H9 (cell line): ENCODE measurements at regions not wholly inside any gene's neighbourhood (a gene's known extent, or its start where the extent isn't known, plus 50 kb on each side); places are given as distances from the start of the nearest gene placed in this dataset.

Source experiments
- DNase-seq: peaks from one replicate; pipeline ENCODE4 v3.0.0-alpha.2; 2017
- H2AFZ ChIP-seq: one replicate; pipeline ENCODE4 v1.6.1; 2013; ENCODE audit warnings: mild to moderate bottlenecking, low read length, control low read depth, moderate library complexity
- H2AK5ac ChIP-seq: 2 replicates; pipeline ENCODE4 v1.6.1; 2013; ENCODE audit warnings: low read length, control low read depth, mixed read lengths; ENCODE audit not compliant: insufficient read length
- H2BK120ac ChIP-seq: one replicate; pipeline ENCODE4 v1.6.1; 2013; ENCODE audit warnings: low read depth, mild to moderate bottlenecking, low read length, control low read depth, inconsistent platforms; ENCODE audit not compliant: poor library complexity, severe bottlenecking
- H2BK12ac ChIP-seq: 2 replicates; pipeline ENCODE4 v1.6.1; 2013; ENCODE audit warnings: low read length, control low read depth, mixed read lengths, low read depth; ENCODE audit not compliant: insufficient read length
- H2BK15ac ChIP-seq: 2 replicates; pipeline ENCODE4 v1.6.1; 2013; ENCODE audit warnings: low read depth, low read length, control low read depth
- H2BK20ac ChIP-seq: one replicate; pipeline ENCODE4 v1.6.1; 2013; ENCODE audit warnings: low read depth, mild to moderate bottlenecking, low read length, control low read depth, inconsistent platforms; ENCODE audit not compliant: poor library complexity, severe bottlenecking
- H2BK5ac ChIP-seq: 2 replicates; pipeline ENCODE4 v1.6.1; 2013; ENCODE audit warnings: low read length, control low read depth, mixed read lengths; ENCODE audit not compliant: insufficient read length
- H3K14ac ChIP-seq: 2 replicates; pipeline ENCODE4 v1.6.1; 2013; ENCODE audit warnings: low read length, control low read depth; ENCODE audit not compliant: insufficient read depth
- H3K18ac ChIP-seq: 2 replicates; pipeline ENCODE4 v1.6.1; 2013; ENCODE audit warnings: low read depth, mild to moderate bottlenecking, mixed read lengths, low read length, control low read depth; ENCODE audit not compliant: insufficient read length
- H3K23ac ChIP-seq: 2 replicates; pipeline ENCODE4 v1.6.1; 2013; ENCODE audit warnings: low read length, control low read depth, mixed read lengths, low read depth; ENCODE audit not compliant: insufficient read length
- H3K23me2 ChIP-seq: 2 replicates; pipeline ENCODE4 v1.6.1; 2013; ENCODE audit warnings: low read depth, mild to moderate bottlenecking, mixed read lengths, low read length, control low read depth; ENCODE audit not compliant: insufficient read length, poor library complexity, severe bottlenecking
- H3K27ac ChIP-seq: 2 replicates; pipeline ENCODE4 v1.5.1; 2013; ENCODE audit warnings: low read length, control low read depth, mixed read lengths, low read depth; ENCODE audit not compliant: insufficient read length
- H3K27me3 ChIP-seq: 2 replicates; pipeline ENCODE4 v1.6.1; 2013; ENCODE audit warnings: low read length, control low read depth, inconsistent platforms; ENCODE audit not compliant: insufficient read depth
- H3K4ac ChIP-seq: 2 replicates; pipeline ENCODE4 v1.6.1; 2013; ENCODE audit warnings: low read depth, mild to moderate bottlenecking, control low read depth, inconsistent platforms, low read length, moderate library complexity
- H3K4me1 ChIP-seq: 2 replicates; pipeline ENCODE4 v1.6.1; 2013; ENCODE audit warnings: low read length, control low read depth, inconsistent platforms; ENCODE audit not compliant: insufficient read depth
- H3K4me2 ChIP-seq: 2 replicates; pipeline ENCODE4 v1.6.1; 2013; ENCODE audit warnings: low read length, control low read depth, mixed read lengths; ENCODE audit not compliant: insufficient read length, insufficient read depth
- H3K56ac ChIP-seq: 2 replicates; pipeline ENCODE4 v1.6.1; 2013; ENCODE audit warnings: low read depth, mild to moderate bottlenecking, mixed read lengths, low read length, control low read depth; ENCODE audit not compliant: insufficient read length
- H3K79me1 ChIP-seq: 2 replicates; pipeline ENCODE4 v1.6.1; 2013; ENCODE audit warnings: low read depth, mild to moderate bottlenecking, moderate library complexity, low read length, control low read depth, inconsistent platforms; ENCODE audit not compliant: insufficient read depth, poor library complexity, severe bottlenecking
- H3K79me2 ChIP-seq: 2 replicates; pipeline ENCODE4 v1.6.1; 2013; ENCODE audit warnings: low read length, control low read depth, inconsistent platforms; ENCODE audit not compliant: insufficient read depth
- H3K9ac ChIP-seq: 2 replicates; pipeline ENCODE4 v1.6.1; 2013; ENCODE audit warnings: low read length, control low read depth, mixed read lengths; ENCODE audit not compliant: insufficient read length; ENCODE audit errors: extremely low read depth
- H3K9me3 ChIP-seq: one replicate; pipeline ENCODE4 v1.6.1; 2013; ENCODE audit warnings: low read depth, low read length, inconsistent platforms; ENCODE audit not compliant: control insufficient read depth
- H3T11ph ChIP-seq: one replicate; pipeline ENCODE4 v1.6.1; 2013; ENCODE audit warnings: mild to moderate bottlenecking, low read length, control low read depth, inconsistent platforms
- H4K20me1 ChIP-seq: one replicate; pipeline ENCODE4 v1.6.1; 2013; ENCODE audit not compliant: control insufficient read depth, insufficient read length, insufficient read depth
- H4K5ac ChIP-seq: 2 replicates; pipeline ENCODE4 v1.6.1; 2013; ENCODE audit warnings: low read depth, mild to moderate bottlenecking, mixed read lengths, low read length, control low read depth; ENCODE audit not compliant: insufficient read length
- H4K8ac ChIP-seq: replicated peaks from 2 replicates; pipeline ENCODE4 v1.6.1; 2013; ENCODE audit warnings: low read length, control low read depth, mixed read lengths, low read depth; ENCODE audit not compliant: insufficient read length
- H4K91ac ChIP-seq: 2 replicates; pipeline ENCODE4 v1.6.1; 2013; ENCODE audit warnings: low read depth, mild to moderate bottlenecking, moderate library complexity, mixed read lengths, low read length, control low read depth; ENCODE audit not compliant: insufficient read length
- H3K27ac Mint-ChIP-seq, 3 experiments: 2 replicates in 2 of 3; 3 replicates in 1 of 3; pipeline ENCODE4 v1.8.0; 2020 to 2021; ENCODE audit warnings: mixed read lengths in 3 of 3, mild to moderate bottlenecking in 1 of 3, moderate library complexity in 1 of 3
- H3K27me3 Mint-ChIP-seq: 2 replicates; pipeline ENCODE4 v1.8.0; 2021; ENCODE audit warnings: low read depth, mild to moderate bottlenecking, moderate library complexity, mixed read lengths
- H3K36me3 Mint-ChIP-seq, 3 experiments: 2 replicates in 2 of 3; 3 replicates in 1 of 3; pipeline ENCODE4 v1.8.0; 2020 to 2021; ENCODE audit warnings: low read depth in 3 of 3, mixed read lengths in 3 of 3; ENCODE audit not compliant: insufficient read depth in 1 of 3
- H3K4me1 Mint-ChIP-seq, 2 experiments: 2 replicates each; pipeline ENCODE4 v1.8.0; 2020; ENCODE audit warnings: mixed read lengths in 2 of 2
- H3K4me3 Mint-ChIP-seq, 2 experiments: 2 replicates in 1 of 2; 3 replicates in 1 of 2; pipeline ENCODE4 v1.8.0; 2020 to 2021; ENCODE audit warnings: mild to moderate bottlenecking in 2 of 2, mixed read lengths in 2 of 2, moderate library complexity in 1 of 2
- H3K9me3 Mint-ChIP-seq, 2 experiments: 2 replicates in 1 of 2; 3 replicates in 1 of 2; pipeline ENCODE4 v1.8.0; 2020; ENCODE audit warnings: mild to moderate bottlenecking in 2 of 2, mixed read lengths in 2 of 2, moderate library complexity in 1 of 2
- CTCF ChIP-seq: fragments of 200-600 bp; sonication (generic); conservative IDR thresholded peaks from 3 replicates; pipeline ENCODE4 v1.8.0; 2021; ENCODE audit warnings: antibody characterized with exemption, mild to moderate bottlenecking
- WGBS: extraction: QIAGEN DNeasy Blood & Tissue Kit; methylation state at CpG from one replicate; pipeline ENCODE4 v1.1.7; 2013; ENCODE audit warnings: missing lambda C conversion rate, low lambda C conversion rate, mixed read lengths; ENCODE audit not compliant: insufficient read length; ENCODE audit errors: extremely low coverage; 5-methylcytosine and 5-hydroxymethylcytosine counted together

- no peak for DNase-seq
- peaks cover 2 to 3% of the 10 kb centered on the region in 2 experiments; a peak in 3 of 5 replicates for H3K9me3 Mint-ChIP-seq
- H3K4ac ChIP-seq: no peak overlapping the region
- H3K14ac ChIP-seq: no peak overlapping the region
- no peak overlapping the region for H3K23ac ChIP-seq
- H3K4me1 ChIP-seq: peaks cover 3% of the 10 kb centered on the region; the same call in 1 of the 2 replicates
- no peak overlapping the region for H3T11ph ChIP-seq
- no peak overlapping the region for H3K4me3 Mint-ChIP-seq
- no peak overlapping the region for H2BK15ac ChIP-seq
- WGBS: no CpG with 5 or more reads among the region's 3 CpGs
- no peaks in the 10 kb centered on the region for H3K23me2 ChIP-seq
- H3K27ac Mint-ChIP-seq: no peak overlapping the region
- H3K56ac ChIP-seq: no peak overlapping the region
- no peak overlapping the region for H2AK5ac ChIP-seq
- no peak overlapping the region for H2BK120ac ChIP-seq
- no peak overlapping the region for H2BK5ac ChIP-seq
- no peak overlapping the region for H3K4me2 ChIP-seq
- H2AFZ ChIP-seq: no peak overlapping the region
- no peak overlapping the region for H4K91ac ChIP-seq
- H2BK12ac ChIP-seq: no peak overlapping the region
- no peaks in the 10 kb centered on the region for H3K27me3 ChIP-seq
- H3K79me1 ChIP-seq: no peaks in the 10 kb centered on the region
- H3K18ac ChIP-seq: no peak overlapping the region
- H4K5ac ChIP-seq: no peak overlapping the region
- H3K79me2 ChIP-seq: no peaks in the 10 kb centered on the region
- peaks cover 0 to 2% (median 0%) of the 10 kb centered on the region in 3 experiments; a peak in 3 of 7 replicates for H3K36me3 Mint-ChIP-seq
- no peak for TF ChIP-seq CTCF
- H3K4me1 Mint-ChIP-seq: peaks cover 40 to 50% of the 10 kb centered on the region in 2 experiments
- H3K27ac ChIP-seq: no peak overlapping the region
- no peak overlapping the region for H4K8ac ChIP-seq
- no peaks in the 10 kb centered on the region for H3K27me3 Mint-ChIP-seq
- H3K9ac ChIP-seq: no peak overlapping the region
- no peaks in the 10 kb centered on the region for H4K20me1 ChIP-seq
- H3K9me3 ChIP-seq: no peaks in the 10 kb centered on the region
- no peak overlapping the region for H2BK20ac ChIP-seq
These were observed 695.7 kb upstream of the USP15 start for GRCh38 chr12:61564466-61564865.
